Ishikawa (cell line): ENCODE measurements at regions not wholly inside any gene's neighbourhood (a gene's known extent, or its start where the extent isn't known, plus 50 kb on each side); places are given as distances from the start of the nearest gene placed in this dataset.

Source experiments
- CEBPB ChIP-seq: IDR thresholded peaks from 2 replicates; pipeline ENCODE4 v1.6.1; 2012
- CREB1 ChIP-seq: IDR thresholded peaks from 2 replicates; pipeline ENCODE4 v1.6.1; 2012; ENCODE audit warnings: low read depth
- EGR1 ChIP-seq: IDR thresholded peaks from 2 replicates; pipeline ENCODE4 v1.6.1; 2012
- EP300 ChIP-seq: IDR thresholded peaks from 2 replicates; pipeline ENCODE4 v1.6.1; 2012; ENCODE audit warnings: borderline replicate concordance
- FOXM1 ChIP-seq: IDR thresholded peaks from 2 replicates; pipeline ENCODE4 v1.6.1; 2012; ENCODE audit warnings: low read depth, borderline replicate concordance
- MAX ChIP-seq: IDR thresholded peaks from 2 replicates; pipeline ENCODE4 v1.6.1; 2012
- NFIC ChIP-seq: IDR thresholded peaks from 2 replicates; pipeline ENCODE4 v1.6.1; 2012
- RAD21 ChIP-seq: IDR thresholded peaks from 2 replicates; pipeline ENCODE4 v1.6.1; 2012; ENCODE audit warnings: low read depth
- REST ChIP-seq: IDR thresholded peaks from 2 replicates; pipeline ENCODE4 v1.6.1; 2012; ENCODE audit warnings: low read depth, mild to moderate bottlenecking
- TAF1 ChIP-seq: IDR thresholded peaks from 2 replicates; pipeline ENCODE4 v1.6.1; 2012; ENCODE audit warnings: low read depth, mild to moderate bottlenecking
- TCF12 ChIP-seq: IDR thresholded peaks from 2 replicates; pipeline ENCODE4 v1.6.1; 2012; ENCODE audit warnings: low read depth
- TEAD4 ChIP-seq: IDR thresholded peaks from 2 replicates; pipeline ENCODE4 v1.6.1; 2012
- USF1 ChIP-seq: IDR thresholded peaks from 2 replicates; pipeline ENCODE4 v1.6.1; 2012
- YY1 ChIP-seq: IDR thresholded peaks from 2 replicates; pipeline ENCODE4 v1.6.1; 2012; ENCODE audit warnings: low read depth
- ZBTB7A ChIP-seq: IDR thresholded peaks from 2 replicates; pipeline ENCODE4 v1.6.1; 2012; ENCODE audit warnings: low read depth

GRCh38 chr12:80045594-80045993 is 53.7 kb upstream of the OTOGL start:
- no peak for TF ChIP-seq ZBTB7A
- no peak for TF ChIP-seq REST
- TF ChIP-seq EGR1 = no peak
- TF ChIP-seq TCF12 = no peak
- no peak for TF ChIP-seq EP300
- TF ChIP-seq NFIC = no peak
- TF ChIP-seq TEAD4 = no peak
- TF ChIP-seq CREB1 = no peak
- no peak for TF ChIP-seq TAF1
- TF ChIP-seq MAX = no peak
- no peak for TF ChIP-seq USF1
- no peak for TF ChIP-seq FOXM1
- TF ChIP-seq YY1 = no peak
- no peak for TF ChIP-seq CEBPB
- no peak for TF ChIP-seq RAD21

GRCh38 chr12:80044694-80045046 is 54.7 kb upstream of the OTOGL start:
- TF ChIP-seq YY1 (no peak), NFIC (no peak), ZBTB7A (no peak), REST (no peak), TAF1 (no peak)

GRCh38 chr12:80041692-80042091 is 57.6 kb upstream of the OTOGL start:
- TF ChIP-seq EP300 (no peak), USF1 (0 out of 2 replicates have a peak, but pooled peaks have one; percentile 21)

GRCh38 chr12:80041071-80041470 is 58.3 kb upstream of the OTOGL start:
- no peak for TF ChIP-seq NFIC

- no peak for TF ChIP-seq FOXM1
- TF ChIP-seq NFIC = no peak
- TF ChIP-seq CREB1 = no peak
- no peak for TF ChIP-seq TEAD4
Observed at GRCh38 chr12:80040075-80040738, 59.1 kb upstream of the OTOGL start.

GRCh38 chr12:80038062-80038560 is 61.2 kb upstream of the OTOGL start:
- TF ChIP-seq EP300 (no peak), MAX (no peak), TEAD4 (no peak), TAF1 (no peak), EGR1 (no peak), RAD21 (no peak), REST (no peak)
